Endothelial cell of umbilical vein (primary cell): ENCODE measurements at regions not wholly inside any gene's neighbourhood (a gene's known extent, or its start where the extent isn't known, plus 50 kb on each side); places are given as distances from the start of the nearest gene placed in this dataset.

Source experiments
- CTCF ChIP-seq, 2 donors: IDR thresholded peaks; 1 replicate in 1 of 2; 2 replicates in 1 of 2; pipeline ENCODE4 v1.5.1; 2011; ENCODE audit warnings: low read length in 2 of 2, mild to moderate bottlenecking in 2 of 2, moderate library complexity in 2 of 2, control low read depth in 1 of 2, inconsistent platforms in 1 of 2, low read depth in 1 of 2; ENCODE audit not compliant: insufficient read depth in 1 of 2; ENCODE audit errors: extremely low read depth in 1 of 2
- JUN ChIP-seq: IDR thresholded peaks from 2 replicates; pipeline ENCODE4 v1.6.1; 2011; ENCODE audit warnings: borderline replicate concordance, low read depth; ENCODE audit not compliant: insufficient read length, insufficient read depth
- POLR2A ChIP-seq: IDR thresholded peaks from 2 replicates; pipeline ENCODE4 v1.6.1; 2012; ENCODE audit warnings: low read depth, mild to moderate bottlenecking, control low read depth, low read length

- no peak for TF ChIP-seq CTCF (IDR thresholded peaks at IDR 0.05; ENCODE audit: extremely low read depth in 1 of 2, insufficient read depth in 1 of 2, low read depth in 1 of 2, low read length in 2 of 2)
- TF ChIP-seq POLR2A, result no peak
- no peak for TF ChIP-seq JUN
Observed at GRCh38 chr1:94716965-94717364, 103.2 kb upstream of the SLC44A3 start.
